MCF 10A (cell line): ENCODE measurements at regions not wholly inside any gene's neighbourhood (a gene's known extent, or its start where the extent isn't known, plus 50 kb on each side); places are given as distances from the start of the nearest gene placed in this dataset.

Experiments used
- BruUV-seq: library from RNA; stranded (reverse); fragments of 400-500 nt; replicated peaks from 2 replicates; lab custom pipeline; 2021; lab: Mats Ljungman, UMichigan
- CTCF ChIA-PET: fragments of 300-600 bp; sonication (Branson Sonifier 250); formaldehyde crosslinking; extraction: SDS; loops from one replicate; lab custom pipeline; 2021; ENCODE audit warnings: antibody characterized with exemption, inconsistent platforms; lab: Yijun Ruan, JAX
- POLR2A ChIA-PET: fragments of 300-600, 350-650 bp; sonication (Branson Sonifier 250); formaldehyde crosslinking; extraction: SDS; loops from one replicate; lab custom pipeline; 2020; ENCODE audit warnings: antibody characterized with exemption, inconsistent platforms; lab: Yijun Ruan, JAX
- DNase-seq: peaks from one replicate; pipeline ENCODE4 v3.0.0-alpha.2; 2018; ENCODE audit not compliant: unreplicated experiment
- H3K27ac Mint-ChIP-seq: one replicate; pipeline ENCODE4 v1.8.0; 2022; ENCODE audit warnings: mild to moderate bottlenecking, low read depth, mixed read lengths; ENCODE audit not compliant: unreplicated experiment
- H3K27me3 Mint-ChIP-seq: one replicate; pipeline ENCODE4 v1.8.0; 2022; ENCODE audit warnings: mixed read lengths; ENCODE audit not compliant: insufficient read depth, unreplicated experiment
- H3K36me3 Mint-ChIP-seq: one replicate; pipeline ENCODE4 v1.8.0; 2022; ENCODE audit warnings: mild to moderate bottlenecking, moderate library complexity, mixed read lengths; ENCODE audit not compliant: insufficient read depth, unreplicated experiment
- H3K4me1 Mint-ChIP-seq: one replicate; pipeline ENCODE4 v1.8.0; 2022; ENCODE audit warnings: mixed read lengths; ENCODE audit not compliant: insufficient read depth, unreplicated experiment
- H3K4me3 Mint-ChIP-seq: one replicate; pipeline ENCODE4 v1.8.0; 2022; ENCODE audit warnings: mild to moderate bottlenecking, moderate library complexity, mixed read lengths; ENCODE audit not compliant: unreplicated experiment
- H3K9me3 Mint-ChIP-seq: one replicate; pipeline ENCODE4 v1.8.0; 2022; ENCODE audit warnings: mixed read lengths; ENCODE audit not compliant: unreplicated experiment
- CTCF ChIP-seq: fragments of 200-600 bp; IDR thresholded peaks from one replicate; pipeline ENCODE4 v1.8.0; 2022; ENCODE audit warnings: antibody characterized with exemption, mild to moderate bottlenecking; ENCODE audit not compliant: unreplicated experiment
- intact Hi-C: fragments of 100-400 bp; cut with micrococcal nuclease; formaldehyde crosslinking; loops from 2 replicates; pipeline ENCODE4 v1.14.1; 2022

DNA sequence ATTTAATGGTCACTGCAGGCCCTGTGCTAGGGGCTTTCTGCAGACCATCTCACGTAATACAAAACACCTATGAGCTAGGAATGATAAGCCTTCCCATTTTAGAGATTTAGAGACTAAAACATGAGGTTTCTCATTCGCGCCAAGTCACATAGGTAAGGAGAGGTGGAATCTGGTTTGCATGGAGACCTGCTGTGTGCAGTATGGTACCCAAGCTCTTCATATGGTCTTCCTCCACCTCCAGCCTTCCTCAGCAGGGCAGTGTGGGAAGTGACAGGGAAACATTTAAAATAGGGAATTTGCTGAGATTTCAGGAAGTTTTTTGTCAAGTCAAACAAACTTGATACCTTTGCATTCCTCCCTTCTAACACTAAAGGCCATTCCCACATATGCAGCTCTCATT, 337.6 kb downstream of the IL20RB start:
- no peaks in the 10 kb centered on the region for H3K4me1 Mint-ChIP-seq
- CTCF ChIA-PET: interaction anchor here (0.5 to 1.0 kb wide), 2 partner anchors 15 to 184 kb away, joined by 3 to 4 read pairs; no protein-coding TSS in a partner anchor
- DNase-seq: no peak
- POLR2A ChIA-PET: no interaction called here
- peaks cover 6% of the 10 kb centered on the region for H3K36me3 Mint-ChIP-seq
- H3K27ac Mint-ChIP-seq: no peak overlapping the region
- no peak for TF ChIP-seq CTCF
- no peak overlapping the region for H3K4me3 Mint-ChIP-seq
- BruUV-seq: no TSS peak
- peaks cover 33% of the 10 kb centered on the region for H3K27me3 Mint-ChIP-seq
- intact Hi-C loops: no loop called here
- no peaks in the 10 kb centered on the region for H3K9me3 Mint-ChIP-seq

DNA sequence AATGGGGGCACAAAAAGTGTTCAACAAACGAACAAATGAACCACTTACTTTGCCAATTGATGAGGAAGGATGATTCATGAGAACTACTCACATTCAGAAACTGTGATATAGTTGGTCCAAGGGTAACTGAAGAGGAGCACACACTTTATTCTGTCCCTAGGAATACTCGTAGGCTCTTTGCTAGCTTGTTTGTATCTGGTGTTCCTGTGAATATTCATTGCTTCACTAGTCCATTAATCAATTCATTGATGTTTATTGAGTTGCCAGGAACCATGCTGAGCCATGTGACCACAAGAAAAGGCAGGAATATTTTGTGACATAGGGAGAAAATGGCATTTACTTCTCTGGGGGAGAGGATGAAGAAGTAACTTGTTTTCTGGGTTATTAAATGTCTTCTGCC, 338.3 kb downstream of the IL20RB start:
- CTCF ChIA-PET: no interaction called here
- H3K36me3 Mint-ChIP-seq: peaks cover 6% of the 10 kb centered on the region
- H3K4me1 Mint-ChIP-seq: no peaks in the 10 kb centered on the region
- POLR2A ChIA-PET: no interaction called here
- BruUV-seq: no TSS peak
- H3K27ac Mint-ChIP-seq: no peak overlapping the region
- intact Hi-C loops: no loop called here
- H3K27me3 Mint-ChIP-seq: peaks cover 25% of the 10 kb centered on the region
- H3K9me3 Mint-ChIP-seq: no peaks in the 10 kb centered on the region
- no peak overlapping the region for H3K4me3 Mint-ChIP-seq
- TF ChIP-seq CTCF: no peak
- DNase-seq: no peak

- no peak for DNase-seq
- no peaks in the 10 kb centered on the region for H3K4me1 Mint-ChIP-seq
- intact Hi-C loops: no loop called here
- BruUV-seq: no TSS peak
- peaks cover 6% of the 10 kb centered on the region for H3K36me3 Mint-ChIP-seq
- no peaks in the 10 kb centered on the region for H3K9me3 Mint-ChIP-seq
- H3K27me3 Mint-ChIP-seq: peaks cover 12% of the 10 kb centered on the region
- CTCF ChIA-PET: no interaction called here
- no peak for TF ChIP-seq CTCF
- H3K4me3 Mint-ChIP-seq: no peak overlapping the region
- H3K27ac Mint-ChIP-seq: no peak overlapping the region
- POLR2A ChIA-PET: no interaction called here
Observed at GRCh38 chr3:137297770-137298169, 340.0 kb downstream of the IL20RB start.

- no TSS peak for BruUV-seq
- DNase-seq: no peak
- Mint-ChIP-seq H3K27ac (no peak overlapping the region), H3K36me3 (peaks cover 2% of the 10 kb centered on the region), H3K4me1 (no peaks in the 10 kb centered on the region), H3K4me3 (no peak overlapping the region), H3K9me3 (no peaks in the 10 kb centered on the region), H3K27me3 (peaks cover 12% of the 10 kb centered on the region)
- ChIA-PET POLR2A (no interaction called here), CTCF (interaction anchor here (0.6 to 0.7 kb wide), 3 partner anchors 23 to 665 kb away, joined by 3 read pairs; no protein-coding TSS in a partner anchor)
- TF ChIP-seq CTCF: no peak
- intact Hi-C loops: no loop called here
Observed at GRCh38 chr3:137300703-137301102, 342.9 kb downstream of the IL20RB start.
